Astrocyte of the spinal cord (primary cell): ENCODE measurements at regions not wholly inside any gene's neighbourhood (a gene's known extent, or its start where the extent isn't known, plus 50 kb on each side); places are given as distances from the start of the nearest gene placed in this dataset.
A peak's percentile ranks its signal among the peaks of the same experiment; 100 is the strongest.

Experiments used
- DNase-seq: peaks from one replicate; pipeline ENCODE4 v3.0.0; 2011; ENCODE audit warnings: low read depth, low spot score
- H3K4me3 ChIP-seq: 2 replicates; pipeline ENCODE4 v1.5.1; 2011; ENCODE audit warnings: low read depth, mild to moderate bottlenecking, low read length, moderate library complexity
- in situ Hi-C: cut with HindIII; loops from 2 replicates; pipeline ENCODE4 v1.10.0; 2017; ENCODE audit warnings: low sequenced_read_pairs
- TF ChIP-seq, protein P1 (sequence below): IDR thresholded peaks from 2 replicates; pipeline ENCODE4 v1.5.1; 2012; ENCODE audit warnings: low read depth, mild to moderate bottlenecking, low read length, inconsistent platforms

DNA sequence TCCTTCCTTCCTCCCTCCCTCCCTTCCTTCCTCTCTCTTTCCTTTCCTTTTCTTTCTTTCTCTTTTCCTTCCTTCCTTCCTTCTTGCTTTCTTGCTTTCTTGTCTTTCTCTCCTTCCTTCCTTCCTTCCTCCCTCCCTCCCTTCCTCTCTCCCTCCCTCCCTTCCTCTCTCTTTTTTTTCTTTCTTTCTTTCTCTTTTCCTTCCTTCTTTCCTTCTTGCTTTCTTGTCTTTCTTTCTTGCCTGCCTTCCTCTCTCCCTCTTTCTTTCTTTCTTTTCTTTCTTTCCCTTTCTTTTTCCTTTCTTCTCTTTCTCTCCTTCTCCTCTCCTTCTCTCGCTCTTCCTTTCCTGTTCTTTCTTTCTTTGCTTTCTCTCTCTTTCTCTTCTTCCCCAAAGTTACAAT lies 728.4 kb upstream of the ADAMTS5 start:
- DNase-seq, result no peak
- in situ Hi-C loops, result no loop called here
- TF ChIP-seq, protein P1, sequence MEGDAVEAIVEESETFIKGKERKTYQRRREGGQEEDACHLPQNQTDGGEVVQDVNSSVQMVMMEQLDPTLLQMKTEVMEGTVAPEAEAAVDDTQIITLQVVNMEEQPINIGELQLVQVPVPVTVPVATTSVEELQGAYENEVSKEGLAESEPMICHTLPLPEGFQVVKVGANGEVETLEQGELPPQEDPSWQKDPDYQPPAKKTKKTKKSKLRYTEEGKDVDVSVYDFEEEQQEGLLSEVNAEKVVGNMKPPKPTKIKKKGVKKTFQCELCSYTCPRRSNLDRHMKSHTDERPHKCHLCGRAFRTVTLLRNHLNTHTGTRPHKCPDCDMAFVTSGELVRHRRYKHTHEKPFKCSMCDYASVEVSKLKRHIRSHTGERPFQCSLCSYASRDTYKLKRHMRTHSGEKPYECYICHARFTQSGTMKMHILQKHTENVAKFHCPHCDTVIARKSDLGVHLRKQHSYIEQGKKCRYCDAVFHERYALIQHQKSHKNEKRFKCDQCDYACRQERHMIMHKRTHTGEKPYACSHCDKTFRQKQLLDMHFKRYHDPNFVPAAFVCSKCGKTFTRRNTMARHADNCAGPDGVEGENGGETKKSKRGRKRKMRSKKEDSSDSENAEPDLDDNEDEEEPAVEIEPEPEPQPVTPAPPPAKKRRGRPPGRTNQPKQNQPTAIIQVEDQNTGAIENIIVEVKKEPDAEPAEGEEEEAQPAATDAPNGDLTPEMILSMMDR, result no peak
- no peak overlapping the region for H3K4me3 ChIP-seq

DNA sequence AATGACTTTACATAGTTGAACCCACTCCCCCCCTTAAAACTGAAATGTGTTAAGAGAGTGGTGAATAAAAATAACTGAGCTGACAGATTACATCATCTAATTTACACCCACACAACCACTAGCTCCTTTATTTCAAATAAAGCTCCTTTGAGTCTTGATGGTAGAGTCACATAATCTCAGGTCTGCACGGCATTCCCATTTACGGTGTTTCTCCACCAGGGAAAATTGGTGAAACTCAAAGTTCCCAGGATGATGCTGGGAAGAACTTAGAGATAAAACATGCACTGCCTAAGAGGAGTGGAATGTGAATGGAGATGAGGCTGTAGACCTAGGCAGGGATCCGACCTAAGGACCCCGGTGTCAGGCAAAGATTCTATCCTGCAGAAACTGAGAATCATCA lies 727.8 kb upstream of the ADAMTS5 start:
- TF ChIP-seq, protein P1, result no peak
- no peak overlapping the region for H3K4me3 ChIP-seq
- in situ Hi-C loops, result no loop called here
- no peak for DNase-seq

DNA sequence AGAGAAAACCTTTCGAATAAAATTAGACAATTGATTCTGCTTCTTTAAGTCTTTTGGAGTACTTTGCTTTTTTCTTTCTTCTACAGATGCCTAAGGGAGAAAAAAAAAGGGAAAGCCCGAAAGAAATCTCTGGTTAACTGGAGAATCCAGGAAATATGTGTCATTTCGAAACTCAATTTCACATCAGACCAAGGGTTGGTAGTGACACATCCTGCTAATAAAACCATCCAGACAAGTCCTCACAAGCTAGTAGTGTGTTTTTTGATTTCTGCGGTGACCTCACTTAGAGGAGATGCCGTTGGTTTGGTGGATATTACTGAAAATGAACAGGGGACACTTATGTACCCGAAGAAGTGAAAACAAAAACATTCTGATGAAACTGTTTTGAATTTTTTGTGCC lies 726.5 kb upstream of the ADAMTS5 start:
- in situ Hi-C loops, result no loop called here
- H3K4me3 ChIP-seq, result no peak overlapping the region
- TF ChIP-seq, protein P1, result no peak
- peak; percentile 32 for DNase-seq

DNA sequence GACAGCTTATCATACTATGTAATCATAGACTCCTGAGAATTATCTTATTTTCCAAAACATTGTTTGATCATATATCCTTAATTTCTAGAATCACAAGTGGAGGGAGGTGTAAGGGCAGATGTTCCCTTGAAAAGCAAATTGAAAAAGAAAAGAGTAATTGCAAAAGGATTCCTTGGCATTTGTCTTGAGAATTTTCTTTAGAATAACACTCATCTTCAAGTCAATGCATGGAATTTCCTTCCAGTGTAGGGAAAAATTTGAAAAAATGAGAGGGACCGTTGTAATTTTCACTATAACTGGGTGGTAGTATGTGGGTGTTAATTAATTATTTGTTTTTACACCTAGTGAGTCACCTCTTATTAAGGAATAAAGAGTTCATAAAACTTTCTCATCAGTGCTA lies 724.6 kb upstream of the ADAMTS5 start:
- no peak for DNase-seq
- TF ChIP-seq, protein P1, result no peak
- H3K4me3 ChIP-seq, result no peak overlapping the region
- in situ Hi-C loops, result no loop called here

DNA sequence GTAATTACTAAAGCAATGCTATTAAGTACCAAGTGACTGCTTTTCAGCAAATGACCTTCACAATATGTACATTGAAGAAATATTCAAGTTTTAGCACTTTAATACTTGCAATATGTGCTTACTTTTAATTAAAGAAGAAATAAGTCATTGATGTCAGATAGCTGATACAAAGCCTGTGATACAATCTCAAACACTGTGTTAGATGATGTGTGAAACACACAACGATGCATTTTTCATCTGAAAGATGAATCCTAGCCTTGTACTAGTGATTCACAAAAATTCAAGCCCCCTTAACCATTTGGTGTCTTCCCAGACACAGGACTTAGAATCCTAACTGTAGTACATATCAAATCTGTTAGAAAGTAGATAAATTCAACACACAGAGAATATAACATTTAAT lies 724.1 kb upstream of the ADAMTS5 start:
- H3K4me3 ChIP-seq, result no peak overlapping the region
- TF ChIP-seq, protein P1, result no peak
- in situ Hi-C loops, result no loop called here
- no peak for DNase-seq

DNA sequence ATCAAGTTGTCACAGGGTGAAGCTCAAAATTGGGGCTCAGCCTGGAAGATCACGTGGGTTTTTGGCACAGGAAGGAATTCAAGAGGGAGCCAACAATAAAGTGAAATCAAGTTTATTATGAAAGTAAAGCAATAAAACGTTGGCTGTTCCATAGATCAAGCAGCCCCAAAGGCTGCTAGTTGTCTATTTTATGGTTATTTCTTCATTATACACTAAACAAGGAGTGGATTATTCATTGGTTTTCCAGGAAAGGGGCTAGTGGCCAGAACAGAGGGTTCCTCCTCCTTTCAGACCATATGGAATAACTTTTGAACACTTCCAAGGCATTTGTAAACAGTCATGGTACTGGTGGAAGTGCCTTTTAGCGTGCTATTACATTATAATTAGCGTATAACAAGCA lies 723.5 kb upstream of the ADAMTS5 start:
- in situ Hi-C loops, result no loop called here
- H3K4me3 ChIP-seq, result no peak overlapping the region
- DNase-seq, result no peak
- TF ChIP-seq, protein P1, result no peak

DNA sequence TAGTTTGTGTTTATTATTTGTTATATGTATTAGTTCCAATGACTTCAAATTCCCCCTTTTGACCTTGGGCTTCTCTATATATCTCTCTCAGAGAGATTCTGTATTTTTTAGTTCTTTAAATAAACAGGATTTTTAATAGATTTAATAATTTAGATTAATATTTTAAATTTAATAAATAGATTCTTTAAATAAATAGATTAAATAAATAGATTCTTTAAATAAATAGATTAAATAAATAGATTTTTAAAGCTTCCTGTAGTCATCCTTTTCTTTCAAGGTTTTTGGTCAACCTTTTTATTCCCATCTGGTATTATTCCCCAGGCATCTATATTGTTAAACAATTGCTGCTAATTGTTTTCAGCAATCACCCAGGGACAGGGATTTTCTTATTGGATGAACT lies 721.9 kb upstream of the ADAMTS5 start:
- in situ Hi-C loops, result no loop called here
- DNase-seq, result no peak
- H3K4me3 ChIP-seq, result no peak overlapping the region
- TF ChIP-seq, protein P1, result no peak
